SU-DHL-6 (cell line): ENCODE measurements at regions not wholly inside any gene's neighbourhood (a gene's known extent, or its start where the extent isn't known, plus 50 kb on each side); places are given as distances from the start of the nearest gene placed in this dataset.

ENCODE experiments used
- CTCF ChIP-seq: fragments of 200-600 bp; sonication (generic); IDR thresholded peaks from one replicate; pipeline ENCODE4 v1.5.1; 2017; ENCODE audit warnings: antibody characterized with exemption, mild to moderate bottlenecking, low read length, moderate library complexity; ENCODE audit not compliant: insufficient read depth, poor library complexity, severe bottlenecking
- EZH2phosphoT487 ChIP-seq: fragments of 200-600 bp; sonication (generic), shearing (Covaris generic); conservative IDR thresholded peaks from 2 replicates; pipeline ENCODE4 v1.6.1; 2018; ENCODE audit warnings: mild to moderate bottlenecking, antibody characterized with exemption, low read length, moderate library complexity, mixed read lengths

DNA sequence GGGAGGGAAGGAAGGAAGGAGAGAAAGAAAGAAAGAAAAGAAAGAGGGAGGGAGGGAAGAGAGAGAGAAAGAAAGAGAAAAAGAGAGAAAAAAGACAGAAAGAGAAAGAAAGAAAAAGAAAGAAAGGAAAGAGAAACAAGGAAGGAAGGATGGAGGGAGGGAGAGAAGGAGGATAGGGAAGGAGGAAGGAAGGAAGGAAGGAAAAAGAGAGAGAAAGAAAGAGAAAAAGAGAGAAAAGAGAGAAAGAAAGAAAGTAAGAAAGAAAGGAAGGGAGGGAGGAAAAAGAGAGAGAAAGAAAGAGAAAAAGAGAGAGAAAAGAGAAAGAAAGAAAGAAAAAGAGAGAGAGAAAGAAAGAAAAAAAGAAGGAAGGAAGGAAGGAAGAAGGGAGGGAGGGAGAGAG, 105.8 kb upstream of the RBPJ start:
- TF ChIP-seq CTCF (no peak), EZH2phosphoT487 (no peak)
